C4-2B (cell line): ENCODE measurements at regions not wholly inside any gene's neighbourhood (a gene's known extent, or its start where the extent isn't known, plus 50 kb on each side); places are given as distances from the start of the nearest gene placed in this dataset.

Experiments used
- ZFX ChIP-seq: fragments of 450-650 bp; IDR thresholded peaks from 2 replicates; pipeline ENCODE4 v1.6.1; 2017
- TF ChIP-seq, protein P1 (sequence below): fragments of 450-650 bp; conservative IDR thresholded peaks from 2 replicates; pipeline ENCODE4 v1.5.1; 2017; ENCODE audit warnings: mild to moderate bottlenecking

DNA sequence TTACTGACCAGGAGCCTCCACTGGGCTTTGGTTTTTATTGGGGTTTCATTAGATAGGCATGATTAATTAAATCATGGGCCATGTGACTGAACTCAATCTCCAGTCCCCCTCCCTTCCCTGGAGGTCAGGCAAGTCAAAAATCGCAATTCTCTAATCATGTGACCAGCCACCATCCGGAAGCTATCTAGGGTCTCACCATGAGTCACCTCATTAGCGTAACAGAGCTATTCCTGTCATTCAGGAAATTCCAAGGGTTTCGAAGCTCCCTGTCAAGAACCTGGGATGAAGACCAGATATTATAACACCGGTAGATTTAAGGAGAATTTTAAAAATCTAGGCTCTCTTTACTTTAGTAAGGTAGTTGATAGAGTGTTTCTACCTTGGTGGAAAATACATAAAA lies 180.3 kb upstream of the TCF4 start:
- TF ChIP-seq, protein P1, sequence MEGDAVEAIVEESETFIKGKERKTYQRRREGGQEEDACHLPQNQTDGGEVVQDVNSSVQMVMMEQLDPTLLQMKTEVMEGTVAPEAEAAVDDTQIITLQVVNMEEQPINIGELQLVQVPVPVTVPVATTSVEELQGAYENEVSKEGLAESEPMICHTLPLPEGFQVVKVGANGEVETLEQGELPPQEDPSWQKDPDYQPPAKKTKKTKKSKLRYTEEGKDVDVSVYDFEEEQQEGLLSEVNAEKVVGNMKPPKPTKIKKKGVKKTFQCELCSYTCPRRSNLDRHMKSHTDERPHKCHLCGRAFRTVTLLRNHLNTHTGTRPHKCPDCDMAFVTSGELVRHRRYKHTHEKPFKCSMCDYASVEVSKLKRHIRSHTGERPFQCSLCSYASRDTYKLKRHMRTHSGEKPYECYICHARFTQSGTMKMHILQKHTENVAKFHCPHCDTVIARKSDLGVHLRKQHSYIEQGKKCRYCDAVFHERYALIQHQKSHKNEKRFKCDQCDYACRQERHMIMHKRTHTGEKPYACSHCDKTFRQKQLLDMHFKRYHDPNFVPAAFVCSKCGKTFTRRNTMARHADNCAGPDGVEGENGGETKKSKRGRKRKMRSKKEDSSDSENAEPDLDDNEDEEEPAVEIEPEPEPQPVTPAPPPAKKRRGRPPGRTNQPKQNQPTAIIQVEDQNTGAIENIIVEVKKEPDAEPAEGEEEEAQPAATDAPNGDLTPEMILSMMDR = no peak
- TF ChIP-seq ZFX = no peak
